Germinal center (tissue), 1 donor: ENCODE measurements at regions not wholly inside any gene's neighbourhood (a gene's known extent, or its start where the extent isn't known, plus 50 kb on each side); places are given as distances from the start of the nearest gene placed in this dataset.

Experiments
- DNase-seq: peaks from one replicate; pipeline ENCODE4 v3.0.0; 2012; ENCODE audit warnings: mixed read lengths, low spot score

GRCh38 chr20:7516621-7517111, 423.6 kb downstream of the HAO1 start:
- no peak for DNase-seq

GRCh38 chr20:7520361-7520760, 419.9 kb downstream of the HAO1 start:
- DNase-seq: no peak

GRCh38 chr20:7523288-7523687, 417.0 kb downstream of the HAO1 start:
- DNase-seq: no peak

GRCh38 chr20:7540018-7540417, 400.2 kb downstream of the HAO1 start:
- no peak for DNase-seq

GRCh38 chr20:7540923-7541322, 399.3 kb downstream of the HAO1 start:
- no peak for DNase-seq

GRCh38 chr20:7571101-7571500, 369.2 kb downstream of the HAO1 start:
- DNase-seq: no peak

GRCh38 chr20:7571521-7572055, 368.7 kb downstream of the HAO1 start:
- DNase-seq: no peak

- no peak for DNase-seq
Measured at GRCh38 chr20:7579888-7580287, 360.4 kb downstream of the HAO1 start.

- no peak for DNase-seq
Measured at GRCh38 chr20:7585126-7585679, 355.1 kb downstream of the HAO1 start.

GRCh38 chr20:7586481-7586880, 353.8 kb downstream of the HAO1 start:
- DNase-seq: no peak

GRCh38 chr20:7589164-7589563, 351.1 kb downstream of the HAO1 start:
- no peak for DNase-seq

GRCh38 chr20:7596541-7596940, 343.7 kb downstream of the HAO1 start:
- no peak for DNase-seq

- DNase-seq: no peak
Measured at GRCh38 chr20:7601431-7601830, 338.8 kb downstream of the HAO1 start.

- no peak for DNase-seq
Measured at GRCh38 chr20:7606941-7607340, 333.3 kb downstream of the HAO1 start.

GRCh38 chr20:7608250-7608649, 332.0 kb downstream of the HAO1 start:
- no peak for DNase-seq

- DNase-seq: no peak
Measured at GRCh38 chr20:7609251-7609650, 331.0 kb downstream of the HAO1 start.

GRCh38 chr20:7610681-7611080, 329.6 kb downstream of the HAO1 start:
- no peak for DNase-seq

- DNase-seq: no peak
Measured at GRCh38 chr20:7617797-7618196, 322.5 kb downstream of the HAO1 start.

GRCh38 chr20:7622399-7622961, 317.8 kb downstream of the HAO1 start:
- no peak for DNase-seq

GRCh38 chr20:7624886-7625285, 315.4 kb downstream of the HAO1 start:
- no peak for DNase-seq

GRCh38 chr20:7627734-7628663, 312.3 kb downstream of the HAO1 start:
- DNase-seq: no peak

- DNase-seq: no peak
Measured at GRCh38 chr20:7629880-7630279, 310.4 kb downstream of the HAO1 start.

- DNase-seq: no peak
Measured at GRCh38 chr20:7637184-7637583, 303.1 kb downstream of the HAO1 start.
